Keratinocyte (primary cell): ENCODE measurements at regions not wholly inside any gene's neighbourhood (a gene's known extent, or its start where the extent isn't known, plus 50 kb on each side); places are given as distances from the start of the nearest gene placed in this dataset.
"Not testable (repeated sequence)": the region's sequence is repeated elsewhere in the genome, so short reads cannot be mapped to it uniquely, and the experiment has no call there.

Source experiments
- DNase-seq: peaks from one replicate; pipeline ENCODE4 v3.0.0-alpha.2; 2011; ENCODE audit warnings: low read depth, missing footprints, low spot score
- FAIRE-seq: peaks from 2 replicates; lab custom pipeline; 2011; peaks lifted over from hg19 to GRCh38; lab: Jason Lieb, UNC
- H2AFZ ChIP-seq: 2 replicates; pipeline ENCODE4 v1.6.0; 2012; ENCODE audit warnings: low read length, control low read depth, inconsistent platforms; ENCODE audit not compliant: control insufficient read depth
- H3K27ac ChIP-seq: 2 replicates; pipeline ENCODE4 v1.5.1; 2011; ENCODE audit warnings: low read length; ENCODE audit not compliant: control insufficient read depth, insufficient read depth
- H3K27me3 ChIP-seq: 3 replicates; pipeline ENCODE4 v1.6.0; 2011; ENCODE audit warnings: low read length; ENCODE audit not compliant: control insufficient read depth, insufficient read depth; ENCODE audit errors: extremely low read depth
- H3K36me3 ChIP-seq, 2 experiments: 2 replicates in 1 of 2; 3 replicates in 1 of 2; pipeline ENCODE4 v1.5.1; 2011; ENCODE audit warnings: low read length in 2 of 2, mild to moderate bottlenecking in 1 of 2; ENCODE audit not compliant: control insufficient read depth in 2 of 2, insufficient read depth in 2 of 2; ENCODE audit errors: extremely low read depth in 1 of 2
- H3K4me1 ChIP-seq: 3 replicates; pipeline ENCODE4 v1.5.1; 2011; ENCODE audit warnings: low read length; ENCODE audit not compliant: control insufficient read depth, insufficient read depth; ENCODE audit errors: extremely low read depth
- H3K4me2 ChIP-seq: 3 replicates; pipeline ENCODE4 v1.6.0; 2011; ENCODE audit warnings: low read depth, low read length; ENCODE audit not compliant: control insufficient read depth, insufficient read depth; ENCODE audit errors: extremely low read depth
- H3K4me3 ChIP-seq, 3 experiments: fragments of 200-600 bp in 1 of 3; sonication (generic) in 1 of 3; 2 replicates in 2 of 3; 3 replicates in 1 of 3; pipeline ENCODE4 v1.5.1; 2011 to 2016; ENCODE audit warnings: low read length in 3 of 3, mild to moderate bottlenecking in 3 of 3, control low read depth in 2 of 3, inconsistent platforms in 1 of 3, low read depth in 1 of 3, mixed read lengths in 1 of 3, mixed run types in 1 of 3, moderate library complexity in 1 of 3; ENCODE audit not compliant: control insufficient read depth in 2 of 3, insufficient read depth in 2 of 3; ENCODE audit errors: extremely low read depth in 1 of 3
- H3K79me2 ChIP-seq: 2 replicates; pipeline ENCODE4 v1.6.0; 2012; ENCODE audit warnings: low read length; ENCODE audit not compliant: control insufficient read depth, insufficient read depth
- H3K9ac ChIP-seq: 3 replicates; pipeline ENCODE4 v1.6.0; 2011; ENCODE audit warnings: low read length; ENCODE audit not compliant: control insufficient read depth, insufficient read depth; ENCODE audit errors: extremely low read depth
- H3K9me1 ChIP-seq: 3 replicates; pipeline ENCODE4 v1.6.0; 2011; ENCODE audit warnings: low read length; ENCODE audit not compliant: control insufficient read depth, insufficient read depth; ENCODE audit errors: extremely low read depth
- H3K9me3 ChIP-seq: 2 replicates; pipeline ENCODE4 v1.5.1; 2012; ENCODE audit warnings: low read depth, low read length; ENCODE audit not compliant: control insufficient read depth
- H4K20me1 ChIP-seq: 3 replicates; pipeline ENCODE4 v1.6.0; 2011; ENCODE audit warnings: low read length; ENCODE audit not compliant: control insufficient read depth, insufficient read depth; ENCODE audit errors: extremely low read depth
- CTCF ChIP-seq, 3 experiments: IDR thresholded peaks in 1 of 3; conservative IDR thresholded peaks in 1 of 3; optimal IDR thresholded peaks in 1 of 3; 2 replicates in 2 of 3; 3 replicates in 1 of 3; pipeline versions ENCODE3 to v1.5.1; 2011; ENCODE audit warnings: low read length in 3 of 3, mild to moderate bottlenecking in 3 of 3, moderate library complexity in 2 of 3, control low read depth in 1 of 3, inconsistent platforms in 1 of 3; ENCODE audit not compliant: insufficient read depth in 2 of 3; ENCODE audit errors: extremely low read depth in 1 of 3
- EZH2 ChIP-seq: IDR thresholded peaks from one replicate; pipeline ENCODE4 v1.6.1; 2012; ENCODE audit warnings: inconsistent platforms, mild to moderate bottlenecking, low read length, moderate library complexity
- dilution Hi-C: fragments of 300-500 bp; cut with MboI; formaldehyde crosslinking; loops from one replicate; pipeline ENCODE4 v1.7.0; 2020; ENCODE audit warnings: low sequenced_read_pairs; ENCODE audit not compliant: extremely low pct_ligation_motif_present

- no peaks in the 10 kb centered on the region for H3K9me1 ChIP-seq
- FAIRE-seq (no peak), DNase-seq (no peak)
- no peak overlapping the region for H2AFZ ChIP-seq
- no peak overlapping the region for H3K4me2 ChIP-seq
- dilution Hi-C loops, result no loop called here
- H3K27me3 ChIP-seq, result no peaks in the 10 kb centered on the region
- no peak for TF ChIP-seq EZH2
- H3K4me3 ChIP-seq, result no peak overlapping the region
- no peaks in the 10 kb centered on the region for H3K9me3 ChIP-seq
- H3K36me3 ChIP-seq, result no peaks in the 10 kb centered on the region
- no peaks in the 10 kb centered on the region for H3K4me1 ChIP-seq
- H3K79me2 ChIP-seq, result no peaks in the 10 kb centered on the region
- no peak overlapping the region for H3K9ac ChIP-seq
- H3K27ac ChIP-seq, result no peak overlapping the region
- no peaks in the 10 kb centered on the region for H4K20me1 ChIP-seq
These were observed 259.4 kb upstream of the GULP1 start for GRCh38 chr2:188032306-188032705.

- Histone ChIP-seq H3K4me3 (no peak overlapping the region), H3K36me3 (no peaks in the 10 kb centered on the region), H3K27me3 (no peaks in the 10 kb centered on the region), H3K27ac (no peak overlapping the region), H3K4me1 (no peaks in the 10 kb centered on the region), H4K20me1 (no peaks in the 10 kb centered on the region), H3K9me3 (no peaks in the 10 kb centered on the region), H3K79me2 (no peaks in the 10 kb centered on the region), H3K9ac (no peak overlapping the region), H3K4me2 (no peak overlapping the region), H2AFZ (no peak overlapping the region), H3K9me1 (no peaks in the 10 kb centered on the region)
- FAIRE-seq (no peak), DNase-seq (no peak)
- dilution Hi-C loops, result no loop called here
- TF ChIP-seq EZH2 (no peak), CTCF (optimal IDR thresholded peaks at IDR 0.05 in 1 of 3, IDR thresholded peaks at IDR 0.05 in 1 of 3, conservative IDR thresholded peaks at IDR 0.05 in 1 of 3; ENCODE audit: extremely low read depth in 1 of 3, insufficient read depth in 2 of 3, low read length in 3 of 3) (no peak)
These were observed 258.9 kb upstream of the GULP1 start for GRCh38 chr2:188032786-188033185.

- dilution Hi-C loops, H3K4me3 ChIP-seq, H3K36me3 ChIP-seq, H3K9me3 ChIP-seq, H3K27me3 ChIP-seq, H4K20me1 ChIP-seq, H3K4me2 ChIP-seq, H3K4me1 ChIP-seq, DNase-seq, H2AFZ ChIP-seq, H3K27ac ChIP-seq, H3K9me1 ChIP-seq, FAIRE-seq, H3K79me2 ChIP-seq, H3K9ac ChIP-seq: not testable (repeated sequence)
These were observed 258.4 kb upstream of the GULP1 start for GRCh38 chr2:188033240-188033639.

GRCh38 chr2:188034102-188034501, 257.6 kb upstream of the GULP1 start:
- H2AFZ ChIP-seq, H3K4me3 ChIP-seq, H3K9me1 ChIP-seq, H3K9me3 ChIP-seq, DNase-seq, H3K79me2 ChIP-seq, dilution Hi-C loops, H3K27me3 ChIP-seq, H4K20me1 ChIP-seq, H3K9ac ChIP-seq, FAIRE-seq, H3K4me2 ChIP-seq, H3K27ac ChIP-seq, H3K36me3 ChIP-seq, H3K4me1 ChIP-seq: not testable (repeated sequence)
